Activated CD4-positive, alpha-beta memory T cell treated with anti-CD3 and anti-CD28 coated beads for 36 hours (primary cell): ENCODE measurements at regions not wholly inside any gene's neighbourhood (a gene's known extent, or its start where the extent isn't known, plus 50 kb on each side); places are given as distances from the start of the nearest gene placed in this dataset.

ENCODE experiments used
- CTCF ChIA-PET: fragments of 350-600 bp; sonication (Branson Sonifier 250); formaldehyde crosslinking; loops from one replicate; lab custom pipeline; 2021; ENCODE audit warnings: antibody characterized with exemption, inconsistent platforms; lab: Charles Lee
- POLR2A ChIA-PET: fragments of 350-600 bp; sonication (Branson Sonifier 250); formaldehyde crosslinking; loops from one replicate; lab custom pipeline; 2021; ENCODE audit warnings: antibody characterized with exemption; lab: Charles Lee
- DNase-seq: peaks from one replicate; pipeline ENCODE4 v3.0.0-alpha.2; 2020
- H3K27ac Mint-ChIP-seq: one replicate; pipeline ENCODE4 v1.8.0; 2021; ENCODE audit warnings: mixed read lengths
- H3K27me3 Mint-ChIP-seq: one replicate; pipeline ENCODE4 v1.8.0; 2021; ENCODE audit warnings: mixed read lengths
- H3K36me3 Mint-ChIP-seq: one replicate; pipeline ENCODE4 v1.8.0; 2021; ENCODE audit warnings: mixed read lengths
- H3K4me1 Mint-ChIP-seq: one replicate; pipeline ENCODE4 v1.8.0; 2021; ENCODE audit warnings: low read depth, mixed read lengths
- H3K4me3 Mint-ChIP-seq: one replicate; pipeline ENCODE4 v1.8.0; 2021; ENCODE audit warnings: mild to moderate bottlenecking, mixed read lengths
- H3K9me3 Mint-ChIP-seq: one replicate; pipeline ENCODE4 v1.8.0; 2021; ENCODE audit warnings: mixed read lengths
- intact Hi-C: fragments of 100-400 bp; cut with micrococcal nuclease; formaldehyde crosslinking; loops from one replicate; pipeline ENCODE4 v1.15.1; 2023

GRCh38 chr21:17673261-17674020 is 60.7 kb upstream of the BTG3 start:
- ChIA-PET CTCF (interaction anchor here (1.3 to 1.8 kb wide), 2 partner anchors 252 to 257 kb away, joined by 3 to 10 read pairs; no protein-coding TSS in a partner anchor), POLR2A (no interaction called here)
- H3K4me1 Mint-ChIP-seq: no peaks in the 10 kb centered on the region
- H3K4me3 Mint-ChIP-seq: no peak overlapping the region
- intact Hi-C loops: no loop called here
- H3K27me3 Mint-ChIP-seq: peaks cover 2% of the 10 kb centered on the region
- no peaks in the 10 kb centered on the region for H3K9me3 Mint-ChIP-seq
- DNase-seq: no peak
- no peak overlapping the region for H3K27ac Mint-ChIP-seq
- H3K36me3 Mint-ChIP-seq: no peaks in the 10 kb centered on the region

GRCh38 chr21:17671733-17672132 is 59.0 kb upstream of the BTG3 start:
- Mint-ChIP-seq H3K36me3 (no peaks in the 10 kb centered on the region), H3K4me1 (no peaks in the 10 kb centered on the region), H3K9me3 (no peaks in the 10 kb centered on the region), H3K4me3 (no peak overlapping the region), H3K27ac (no peak overlapping the region), H3K27me3 (peaks cover 2% of the 10 kb centered on the region)
- ChIA-PET CTCF (no interaction called here), POLR2A (no interaction called here)
- intact Hi-C loops: no loop called here
- no peak for DNase-seq

GRCh38 chr21:17668479-17669140 is 55.9 kb upstream of the BTG3 start:
- intact Hi-C loops: no loop called here
- no peak overlapping the region for H3K27ac Mint-ChIP-seq
- DNase-seq: no peak
- no peaks in the 10 kb centered on the region for H3K27me3 Mint-ChIP-seq
- no peaks in the 10 kb centered on the region for H3K36me3 Mint-ChIP-seq
- H3K4me3 Mint-ChIP-seq: no peak overlapping the region
- H3K4me1 Mint-ChIP-seq: peaks cover 2% of the 10 kb centered on the region
- ChIA-PET CTCF (interaction anchor here (0.9 kb wide), 1 partner anchor 10 kb away, joined by 3 read pairs; no protein-coding TSS in a partner anchor), POLR2A (interaction anchor here (0.6 kb wide), 1 partner anchor 108 kb away, joined by 3 read pairs; no protein-coding TSS in a partner anchor)
- no peaks in the 10 kb centered on the region for H3K9me3 Mint-ChIP-seq

- Mint-ChIP-seq H3K27ac (no peak overlapping the region), H3K9me3 (no peaks in the 10 kb centered on the region), H3K36me3 (no peaks in the 10 kb centered on the region), H3K4me1 (peaks cover 2% of the 10 kb centered on the region), H3K4me3 (no peak overlapping the region), H3K27me3 (no peaks in the 10 kb centered on the region)
- DNase-seq: no peak
- intact Hi-C loops: no loop called here
- ChIA-PET CTCF (interaction anchor here (2.0 kb wide), 1 partner anchor 11 kb away, joined by 10 read pairs; no protein-coding TSS in a partner anchor), POLR2A (no interaction called here)
Measured at GRCh38 chr21:17667256-17667655, 54.6 kb upstream of the BTG3 start.
